GM06990 (cell line): ENCODE measurements at regions not wholly inside any gene's neighbourhood (a gene's known extent, or its start where the extent isn't known, plus 50 kb on each side); places are given as distances from the start of the nearest gene placed in this dataset.

Experiments used
- DNase-seq: peaks from one replicate; pipeline ENCODE4 v3.0.0-alpha.2; 2011; ENCODE audit not compliant: insufficient read length; ENCODE audit errors: extremely low read depth
- H3K27me3 ChIP-seq: replicated peaks from 2 replicates; pipeline ENCODE4 v1.6.0; 2011; ENCODE audit warnings: low read length; ENCODE audit not compliant: control insufficient read depth, insufficient read depth
- H3K36me3 ChIP-seq: 2 replicates; pipeline ENCODE4 v1.5.1; 2011; ENCODE audit warnings: low read length; ENCODE audit not compliant: control insufficient read depth, insufficient read depth
- H3K4me3 ChIP-seq: replicated peaks from 2 replicates; pipeline ENCODE4 v1.5.1; 2011; ENCODE audit warnings: low read depth, mild to moderate bottlenecking, control low read depth, low read length
- CTCF ChIP-seq: IDR thresholded peaks from 2 replicates; pipeline ENCODE4 v1.5.1; 2011; ENCODE audit warnings: low read length, control low read depth, mild to moderate bottlenecking, inconsistent platforms; ENCODE audit not compliant: insufficient read depth, poor library complexity, severe bottlenecking

- no peak for TF ChIP-seq CTCF
- Histone ChIP-seq H3K4me3 (no peak overlapping the region), H3K27me3 (no peaks in the 10 kb centered on the region), H3K36me3 (no peaks in the 10 kb centered on the region)
- DNase-seq, result no peak
These were observed 145.5 kb downstream of the DLEU7 start for GRCh38 chr13:50697746-50698539.

- Histone ChIP-seq H3K27me3 (no peaks in the 10 kb centered on the region), H3K4me3 (no peak overlapping the region), H3K36me3 (no peaks in the 10 kb centered on the region)
- no peak for DNase-seq
- TF ChIP-seq CTCF, result no peak
These were observed 143.4 kb downstream of the DLEU7 start for GRCh38 chr13:50699874-50700663.

GRCh38 chr13:50700664-50701305 is 142.7 kb downstream of the DLEU7 start:
- no peak for TF ChIP-seq CTCF
- H3K4me3 ChIP-seq, result no peak overlapping the region
- H3K36me3 ChIP-seq, result no peaks in the 10 kb centered on the region
- no peak for DNase-seq
- no peaks in the 10 kb centered on the region for H3K27me3 ChIP-seq

GRCh38 chr13:50701469-50701868 is 142.0 kb downstream of the DLEU7 start:
- Histone ChIP-seq H3K36me3 (no peaks in the 10 kb centered on the region), H3K27me3 (no peaks in the 10 kb centered on the region), H3K4me3 (no peak overlapping the region)
- TF ChIP-seq CTCF, result no peak
- no peak for DNase-seq

GRCh38 chr13:50706505-50706904 is 137.0 kb downstream of the DLEU7 start:
- no peak overlapping the region for H3K4me3 ChIP-seq
- TF ChIP-seq CTCF, result no peak
- no peaks in the 10 kb centered on the region for H3K27me3 ChIP-seq
- DNase-seq, result no peak
- no peaks in the 10 kb centered on the region for H3K36me3 ChIP-seq
